ENCODE measurements at regions not wholly inside any gene's neighbourhood (a gene's known extent, or its start where the extent isn't known, plus 50 kb on each side); places are given as distances from the start of the nearest gene placed in this dataset.

DNA sequence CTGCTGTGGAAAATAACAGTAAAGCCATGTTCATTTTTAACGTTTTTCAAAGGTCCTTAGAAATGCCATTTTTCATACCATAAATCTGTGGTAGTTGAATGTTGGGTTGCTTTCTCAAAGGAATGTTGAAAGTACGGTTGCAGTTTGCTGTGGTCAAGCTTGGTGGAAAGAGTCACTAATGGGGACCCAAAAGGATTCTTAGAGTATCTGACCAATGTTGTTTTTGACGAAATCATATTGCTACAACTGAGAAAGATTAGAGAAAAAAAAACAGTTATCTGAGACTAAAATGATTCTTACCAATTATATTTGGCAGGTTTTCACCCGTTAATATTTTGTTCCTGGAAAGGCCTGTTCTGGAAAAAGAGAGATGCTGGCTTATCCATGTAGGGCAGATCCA, 439.5 kb upstream of the ETAA1 start:
- in situ Hi-C loops (cut with HindIII; ENCODE audit: low pct_unique_long_range_greater_than_20kb, low sequenced_read_pairs), result no loop called here
- TF ChIP-seq JUND (IDR thresholded peaks at IDR 0.05; ENCODE audit: low read depth), result no peak
- no peak for DNase-seq (ENCODE audit: low read depth in 1 of 2, low spot score in 1 of 2)

DNA sequence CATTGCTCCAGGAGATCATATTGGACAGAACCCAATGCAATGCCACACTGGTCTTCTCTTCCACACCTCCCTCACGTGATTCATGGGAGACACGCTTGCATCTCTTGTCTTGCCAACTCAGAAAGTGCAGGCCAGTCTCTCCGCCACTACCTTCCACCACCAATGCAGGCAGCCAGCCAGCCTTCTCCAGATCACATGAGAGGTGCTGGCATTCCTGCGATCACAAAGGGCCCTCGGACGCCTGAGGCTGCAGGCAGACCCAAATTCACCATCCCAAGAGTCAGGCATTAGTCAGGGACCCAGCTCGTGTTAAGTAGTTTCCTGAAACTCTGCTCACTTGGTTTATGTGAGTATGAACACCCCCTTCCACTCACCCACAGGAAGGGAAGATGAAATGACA, 437.0 kb upstream of the ETAA1 start:
- no peak for DNase-seq (ENCODE audit: low read depth in 1 of 2, low spot score in 1 of 2)
- TF ChIP-seq JUND (IDR thresholded peaks at IDR 0.05; ENCODE audit: low read depth), result no peak
- in situ Hi-C loops (cut with HindIII; ENCODE audit: low pct_unique_long_range_greater_than_20kb, low sequenced_read_pairs), result no loop called here

DNA sequence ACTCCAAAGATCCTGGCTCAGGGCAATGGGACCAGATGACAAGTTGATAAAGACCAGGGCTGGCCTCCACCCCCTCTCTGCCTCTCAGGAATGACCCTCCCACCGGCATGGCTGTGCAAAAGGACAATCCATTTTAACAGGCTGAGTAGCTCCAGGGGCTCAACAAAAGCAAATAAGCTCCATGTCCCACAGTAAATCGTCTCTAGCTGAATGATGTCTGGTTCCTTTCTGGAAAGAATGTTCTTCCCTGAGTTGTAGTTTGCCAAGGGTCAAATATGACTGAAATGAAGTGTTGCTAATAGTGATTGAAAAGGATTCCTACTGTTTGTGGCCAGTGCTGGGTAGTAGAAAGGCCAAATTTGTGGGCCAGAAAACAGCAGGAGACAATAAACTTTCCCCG, 434.4 kb upstream of the ETAA1 start:
- in situ Hi-C loops (cut with HindIII; ENCODE audit: low pct_unique_long_range_greater_than_20kb, low sequenced_read_pairs), result no loop called here
- no peak for DNase-seq (ENCODE audit: low read depth in 1 of 2, low spot score in 1 of 2)
- no peak for TF ChIP-seq JUND (IDR thresholded peaks at IDR 0.05; ENCODE audit: low read depth)

DNA sequence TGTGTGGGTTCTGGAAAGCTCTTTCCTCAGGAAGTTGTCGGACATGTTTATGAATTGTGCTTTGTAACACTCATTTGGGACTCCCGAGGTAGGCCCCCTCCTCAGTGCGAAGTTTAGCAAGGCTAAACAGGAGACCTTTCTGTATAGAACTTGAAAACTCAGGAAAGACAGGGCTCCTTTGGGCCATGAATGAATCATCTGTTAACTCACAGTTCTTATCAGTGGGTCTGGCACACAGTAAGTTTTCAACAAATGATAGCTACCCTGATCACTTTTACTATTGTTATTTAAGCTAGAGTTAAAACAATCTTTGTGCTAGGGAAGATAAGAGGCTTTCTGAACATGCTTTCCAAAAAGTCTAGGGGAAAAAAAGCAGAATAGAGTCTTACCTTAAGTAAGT, 430.5 kb upstream of the ETAA1 start:
- TF ChIP-seq JUND (IDR thresholded peaks at IDR 0.05; ENCODE audit: low read depth), result no peak
- DNase-seq (ENCODE audit: low read depth in 1 of 2, low spot score in 1 of 2), result no peak
- in situ Hi-C loops (cut with HindIII; ENCODE audit: low pct_unique_long_range_greater_than_20kb, low sequenced_read_pairs), result no loop called here

DNA sequence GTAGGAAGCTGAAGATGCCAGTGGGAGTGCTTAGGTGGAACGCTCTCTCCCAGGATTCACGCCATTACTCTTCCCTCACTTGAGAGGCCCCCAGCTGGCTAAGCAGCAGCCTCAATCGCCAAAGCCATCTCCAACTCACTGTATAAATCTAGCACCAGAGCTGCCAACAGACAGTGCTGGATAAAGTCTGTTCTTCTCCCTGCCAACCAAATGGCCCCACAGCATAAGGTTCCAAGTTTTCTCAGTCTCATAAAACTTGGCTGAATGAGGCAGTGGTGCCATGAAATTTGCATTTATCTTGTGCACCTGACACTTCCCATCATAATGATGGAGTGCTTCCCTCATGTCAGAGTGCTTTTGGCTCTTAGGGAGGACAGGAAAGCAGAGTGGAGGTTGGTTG, 428.2 kb upstream of the ETAA1 start:
- TF ChIP-seq JUND (IDR thresholded peaks at IDR 0.05; ENCODE audit: low read depth), result no peak
- in situ Hi-C loops (cut with HindIII; ENCODE audit: low pct_unique_long_range_greater_than_20kb, low sequenced_read_pairs), result no loop called here
- DNase-seq (ENCODE audit: low read depth in 1 of 2, low spot score in 1 of 2), result no peak

DNA sequence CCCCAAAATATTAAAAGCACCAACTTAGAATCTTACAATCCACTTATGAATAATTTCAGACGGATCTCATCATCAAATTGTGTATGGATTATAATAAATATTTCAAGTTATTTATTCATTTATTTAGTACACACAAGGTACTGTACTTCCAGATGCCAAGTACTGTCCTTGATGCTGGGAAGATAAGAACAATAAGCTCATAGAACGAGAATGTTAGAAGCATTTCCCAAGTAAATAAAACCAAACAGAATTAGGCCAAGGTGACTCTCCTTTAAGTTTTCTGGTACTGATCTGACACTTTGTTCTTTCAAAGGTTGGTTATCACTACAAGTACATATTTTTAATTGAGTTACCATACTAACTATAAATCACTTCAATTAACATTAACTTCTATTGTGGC, 416.1 kb upstream of the ETAA1 start:
- no peak for TF ChIP-seq JUND (IDR thresholded peaks at IDR 0.05; ENCODE audit: low read depth)
- peak in 1 of 2 experiments; percentile 2 for DNase-seq (ENCODE audit: low read depth in 1 of 2, low spot score in 1 of 2)
- in situ Hi-C loops (cut with HindIII; ENCODE audit: low pct_unique_long_range_greater_than_20kb, low sequenced_read_pairs), result no loop called here

DNA sequence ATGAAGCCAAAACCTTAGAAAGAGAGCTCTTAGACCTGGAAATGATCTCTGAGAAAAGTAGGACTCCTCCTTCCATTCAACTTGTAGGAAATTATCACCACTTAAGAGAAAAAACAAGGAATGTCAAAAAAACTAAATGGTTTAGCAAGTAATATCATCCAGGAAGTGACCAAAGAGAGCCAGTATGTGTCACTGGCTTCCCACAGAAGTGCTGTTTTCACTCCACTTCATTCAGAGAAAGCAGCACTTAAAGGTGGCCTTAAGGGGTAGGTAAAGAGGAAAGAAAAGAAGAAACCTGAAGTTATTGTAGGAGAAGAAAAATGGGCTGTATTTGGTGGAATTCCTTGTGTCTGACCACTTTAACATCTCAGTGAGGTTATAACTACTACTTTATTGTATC, 414.4 kb upstream of the ETAA1 start:
- no peak for TF ChIP-seq JUND (IDR thresholded peaks at IDR 0.05; ENCODE audit: low read depth)
- no peak for DNase-seq (ENCODE audit: low read depth in 1 of 2, low spot score in 1 of 2)
- in situ Hi-C loops (cut with HindIII; ENCODE audit: low pct_unique_long_range_greater_than_20kb, low sequenced_read_pairs), result no loop called here

DNA sequence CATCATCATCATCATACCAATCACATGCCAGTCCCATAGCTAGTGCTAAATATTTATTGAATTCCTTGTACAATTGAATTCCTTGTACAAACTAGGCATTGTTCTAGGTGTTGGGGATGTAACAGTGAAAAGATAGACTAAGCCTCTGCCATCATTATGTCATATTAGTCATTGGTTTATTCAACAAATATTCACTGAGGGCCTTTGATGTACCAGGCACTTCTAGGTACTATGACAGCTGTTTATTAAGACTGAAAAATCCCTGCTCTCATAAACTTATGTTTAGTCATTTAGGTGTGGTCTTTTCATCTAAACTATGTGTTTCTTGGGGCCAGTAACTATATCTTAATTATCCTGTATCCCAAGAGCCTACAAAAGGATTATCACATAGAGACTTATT, 412.3 kb upstream of the ETAA1 start:
- no peak for DNase-seq (ENCODE audit: low read depth in 1 of 2, low spot score in 1 of 2)
- TF ChIP-seq JUND (IDR thresholded peaks at IDR 0.05; ENCODE audit: low read depth), result no peak
- in situ Hi-C loops (cut with HindIII; ENCODE audit: low pct_unique_long_range_greater_than_20kb, low sequenced_read_pairs), result no loop called here

DNA sequence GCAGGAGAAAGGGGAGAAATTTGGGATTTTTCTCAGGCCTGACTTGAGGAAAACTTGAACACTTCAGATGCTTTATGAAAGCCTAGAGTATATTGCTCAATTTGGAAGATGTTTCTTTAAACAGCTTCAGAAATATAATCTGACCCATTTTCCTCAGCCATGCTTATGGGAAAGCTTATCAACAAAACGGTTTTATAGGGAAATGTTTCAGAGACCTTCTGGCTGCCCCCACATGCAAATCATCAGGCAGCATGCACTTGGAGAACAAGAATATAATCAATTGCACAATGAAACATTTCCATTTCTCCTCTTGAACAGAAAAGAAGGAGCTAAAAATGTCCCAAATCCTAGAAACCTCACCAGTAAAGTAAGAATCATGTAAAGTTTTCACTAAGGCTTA, 411.2 kb upstream of the ETAA1 start:
- in situ Hi-C loops (cut with HindIII; ENCODE audit: low pct_unique_long_range_greater_than_20kb, low sequenced_read_pairs), result no loop called here
- TF ChIP-seq JUND (IDR thresholded peaks at IDR 0.05; ENCODE audit: low read depth), result no peak
- DNase-seq (ENCODE audit: low read depth in 1 of 2, low spot score in 1 of 2), result no peak

DNA sequence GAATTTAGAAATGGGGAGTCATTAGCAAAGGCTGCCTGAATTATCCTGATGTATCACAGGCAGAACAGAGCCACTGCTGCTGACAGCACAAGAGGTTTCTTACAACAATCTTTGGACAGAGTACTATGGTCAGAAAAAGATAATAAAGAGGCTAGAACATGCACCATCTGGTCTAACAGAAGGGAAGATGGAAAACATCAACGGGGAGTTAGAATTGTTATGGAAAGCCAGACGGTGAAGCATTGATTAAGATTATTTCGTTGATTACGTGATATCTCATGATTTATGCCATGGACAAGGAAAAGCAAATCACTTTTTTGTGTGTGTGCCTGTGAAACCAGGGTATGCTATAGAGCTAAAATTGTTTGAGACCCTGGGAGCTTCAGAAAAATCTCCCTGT, 409.4 kb upstream of the ETAA1 start:
- in situ Hi-C loops (cut with HindIII; ENCODE audit: low pct_unique_long_range_greater_than_20kb, low sequenced_read_pairs), result no loop called here
- TF ChIP-seq JUND (IDR thresholded peaks at IDR 0.05; ENCODE audit: low read depth), result no peak

DNA sequence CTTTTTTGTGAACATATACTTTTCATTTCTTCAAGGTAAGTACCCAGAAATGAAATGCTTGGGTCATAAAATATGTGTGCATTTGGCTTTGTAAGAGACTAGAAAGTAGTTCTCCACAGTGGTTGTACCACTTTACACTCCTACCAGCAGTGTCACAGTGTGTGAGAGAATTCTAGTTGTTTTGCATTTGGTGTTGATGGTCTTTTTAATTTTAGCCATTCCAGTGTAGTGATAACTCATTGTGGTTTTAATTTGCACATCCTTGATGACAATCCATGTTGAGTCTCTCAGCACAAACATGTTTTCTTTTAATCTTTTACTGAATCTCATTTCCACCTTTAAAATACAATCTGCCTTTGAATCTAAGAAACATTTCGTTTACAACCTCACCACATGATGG, 402.5 kb upstream of the ETAA1 start:
- no peak for TF ChIP-seq JUND (IDR thresholded peaks at IDR 0.05; ENCODE audit: low read depth)
- DNase-seq (ENCODE audit: low read depth in 1 of 2, low spot score in 1 of 2), result no peak
- in situ Hi-C loops (cut with HindIII; ENCODE audit: low pct_unique_long_range_greater_than_20kb, low sequenced_read_pairs), result no loop called here

More for the DNA sequence above, 409.4 kb upstream of the ETAA1 start:
- DNase-seq (ENCODE audit: low read depth in 1 of 2, low spot score in 1 of 2), result no peak

DNA sequence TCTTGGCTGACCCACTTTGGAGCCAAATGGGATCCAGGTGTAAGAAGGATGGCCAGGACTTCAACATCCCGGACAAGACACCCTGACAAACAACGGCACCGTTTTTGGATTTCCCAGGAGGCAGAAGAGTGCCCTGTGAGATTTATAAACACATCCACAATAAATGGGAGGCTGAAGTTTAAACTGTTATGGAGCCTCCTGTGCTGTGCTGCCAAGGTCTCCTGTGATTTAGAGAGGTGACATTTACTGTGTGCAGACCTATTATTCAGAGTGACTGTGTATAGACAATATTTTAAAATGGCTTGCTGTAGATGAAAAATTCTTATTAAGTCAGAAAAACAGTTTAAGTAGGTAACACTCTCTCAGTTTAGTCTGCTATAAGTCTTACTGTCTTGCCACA, 401.5 kb upstream of the ETAA1 start:
- in situ Hi-C loops (cut with HindIII; ENCODE audit: low pct_unique_long_range_greater_than_20kb, low sequenced_read_pairs), result no loop called here
- TF ChIP-seq JUND (IDR thresholded peaks at IDR 0.05; ENCODE audit: low read depth), result no peak
- DNase-seq (ENCODE audit: low read depth in 1 of 2, low spot score in 1 of 2), result no peak

DNA sequence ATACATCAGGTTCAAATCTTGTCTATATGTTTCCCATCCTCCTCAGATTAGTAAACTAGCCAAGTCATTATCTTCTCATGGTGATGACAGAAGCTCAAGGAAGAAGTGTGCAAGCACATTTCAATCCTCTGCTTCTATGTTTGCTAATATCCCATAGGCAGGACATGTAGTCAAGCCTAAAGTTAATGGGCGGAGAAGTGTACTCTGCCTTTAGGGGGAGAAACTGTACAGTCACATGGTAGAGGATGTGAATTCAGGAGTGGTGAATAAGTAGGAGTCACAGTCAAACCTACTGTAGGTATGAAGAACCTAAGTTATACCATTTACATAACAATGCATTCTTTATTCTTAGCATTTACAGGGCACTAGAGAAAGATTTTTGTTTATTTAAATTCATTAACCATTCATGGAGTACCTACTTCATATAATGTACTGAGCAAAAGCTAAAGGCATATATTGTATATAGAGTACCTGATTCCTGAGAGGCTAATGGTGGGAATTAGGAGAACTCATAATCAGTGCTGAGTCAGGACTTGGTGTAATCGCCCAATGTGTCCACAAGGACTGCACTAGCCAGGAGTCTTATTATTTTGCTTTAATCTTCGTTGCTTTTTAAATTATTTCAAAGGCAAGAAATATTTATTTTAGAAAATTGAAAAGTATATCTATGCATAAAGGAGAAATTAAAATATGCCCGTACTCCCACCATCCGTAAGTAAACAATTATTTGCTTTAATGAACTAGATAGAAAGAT, 394.3 kb upstream of the ETAA1 start:
- in situ Hi-C loops (cut with HindIII; ENCODE audit: low pct_unique_long_range_greater_than_20kb, low sequenced_read_pairs), result no loop called here
- DNase-seq (ENCODE audit: low read depth in 1 of 2, low spot score in 1 of 2), result no peak
- no peak for TF ChIP-seq JUND (IDR thresholded peaks at IDR 0.05; ENCODE audit: low read depth)

DNA sequence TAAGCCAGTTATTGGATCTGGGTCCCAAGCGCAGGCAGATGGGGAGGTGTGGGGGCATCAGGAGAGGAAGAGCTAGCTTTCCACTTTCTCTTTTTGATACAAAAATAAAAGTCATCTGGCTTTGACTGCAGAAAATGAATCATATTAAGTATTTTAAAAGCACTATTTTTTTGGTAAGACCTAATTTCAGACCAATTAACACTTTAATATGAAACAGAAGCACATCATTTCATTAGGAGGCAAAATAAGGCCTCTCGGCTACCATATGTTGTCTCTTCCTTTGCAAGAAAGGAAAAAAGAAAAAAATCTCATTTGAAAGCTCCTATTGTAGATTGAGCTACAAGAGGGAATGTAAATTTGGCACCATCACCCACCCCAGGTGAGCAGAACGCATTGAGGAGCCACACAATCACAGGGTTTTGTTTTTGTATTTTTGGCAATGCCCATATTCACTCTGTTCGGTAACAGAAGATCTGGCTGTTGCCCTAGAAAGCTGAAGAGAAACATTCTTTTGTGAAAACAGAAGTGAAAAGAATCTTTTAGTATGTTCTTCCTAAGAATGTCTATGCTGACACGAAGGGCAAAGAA, 390.7 kb upstream of the ETAA1 start:
- no peak for DNase-seq (ENCODE audit: low read depth in 1 of 2, low spot score in 1 of 2)
- no peak for TF ChIP-seq JUND (IDR thresholded peaks at IDR 0.05; ENCODE audit: low read depth)
- in situ Hi-C loops (cut with HindIII; ENCODE audit: low pct_unique_long_range_greater_than_20kb, low sequenced_read_pairs), result no loop called here
